Endothelial cell of umbilical vein (primary cell): ENCODE measurements at regions not wholly inside any gene's neighbourhood (a gene's known extent, or its start where the extent isn't known, plus 50 kb on each side); places are given as distances from the start of the nearest gene placed in this dataset.

Source experiments
- CTCF ChIP-seq, 2 donors: IDR thresholded peaks; 1 replicate in 1 of 2; 2 replicates in 1 of 2; pipeline ENCODE4 v1.5.1; 2011; ENCODE audit warnings: low read length in 2 of 2, mild to moderate bottlenecking in 2 of 2, moderate library complexity in 2 of 2, control low read depth in 1 of 2, inconsistent platforms in 1 of 2, low read depth in 1 of 2; ENCODE audit not compliant: insufficient read depth in 1 of 2; ENCODE audit errors: extremely low read depth in 1 of 2
- EZH2 ChIP-seq: IDR thresholded peaks from 2 replicates; pipeline ENCODE4 v1.6.1; 2012; ENCODE audit warnings: borderline replicate concordance, low read depth, mild to moderate bottlenecking, moderate library complexity, low read length, inconsistent platforms; ENCODE audit not compliant: severe bottlenecking
- FOS ChIP-seq: IDR thresholded peaks from 2 replicates; pipeline ENCODE4 v1.6.1; 2011; ENCODE audit warnings: mild to moderate bottlenecking, low read length, moderate library complexity, borderline replicate concordance; ENCODE audit not compliant: insufficient read depth
- GATA2 ChIP-seq: IDR thresholded peaks from 2 replicates; pipeline ENCODE4 v1.7.0; 2011; ENCODE audit warnings: low read depth, mild to moderate bottlenecking, moderate library complexity, mixed read lengths, low read length; ENCODE audit not compliant: insufficient read length, insufficient read depth
- JUN ChIP-seq: IDR thresholded peaks from 2 replicates; pipeline ENCODE4 v1.6.1; 2011; ENCODE audit warnings: borderline replicate concordance, low read depth; ENCODE audit not compliant: insufficient read length, insufficient read depth
- MAX ChIP-seq: IDR thresholded peaks from 2 replicates; pipeline ENCODE4 v1.6.1; 2011; ENCODE audit not compliant: insufficient read depth, insufficient read length
- MYC ChIP-seq: IDR thresholded peaks from one replicate; pipeline ENCODE4 v1.6.1; 2011; ENCODE audit warnings: mild to moderate bottlenecking, low read depth, low read length
- POLR2A ChIP-seq: IDR thresholded peaks from 2 replicates; pipeline ENCODE4 v1.6.1; 2012; ENCODE audit warnings: low read depth, mild to moderate bottlenecking, control low read depth, low read length
- POLR2AphosphoS5 ChIP-seq: IDR thresholded peaks from 2 replicates; pipeline ENCODE4 v1.6.1; 2012; ENCODE audit warnings: low read depth, mild to moderate bottlenecking, control low read depth, low read length, moderate library complexity; ENCODE audit not compliant: insufficient read depth

GRCh38 chr9:21556581-21557427, 74.7 kb upstream of the IFNE start:
- TF ChIP-seq GATA2, result no peak
- no peak for TF ChIP-seq POLR2A
- TF ChIP-seq CTCF (IDR thresholded peaks at IDR 0.05; ENCODE audit: extremely low read depth in 1 of 2, insufficient read depth in 1 of 2, low read depth in 1 of 2, low read length in 2 of 2), result no peak
- TF ChIP-seq POLR2AphosphoS5, result no peak
- no peak for TF ChIP-seq MYC
- TF ChIP-seq FOS, result no peak
- TF ChIP-seq JUN, result no peak
- TF ChIP-seq EZH2, result no peak
- TF ChIP-seq MAX, result no peak
